ENCODE measurements at regions not wholly inside any gene's neighbourhood (a gene's known extent, or its start where the extent isn't known, plus 50 kb on each side); places are given as distances from the start of the nearest gene placed in this dataset.

- no peak for TF ChIP-seq EZH2 (IDR thresholded peaks at IDR 0.05)
- TF ChIP-seq POLR2AphosphoS5 (IDR thresholded peaks at IDR 0.05; ENCODE audit: borderline replicate concordance, low read depth, low read length) = no peak
Observed at GRCh38 chr4:135239964-135240363, 1038.4 kb upstream of the PABPC4L start.

Data from SK-N-MC (cell line).